Liver (tissue), 8 donors: ENCODE measurements at regions not wholly inside any gene's neighbourhood (a gene's known extent, or its start where the extent isn't known, plus 50 kb on each side); places are given as distances from the start of the nearest gene placed in this dataset.

Experiments
- DNase-seq: peaks from one replicate; pipeline ENCODE4 v3.0.0-alpha.2; 2017; ENCODE audit warnings: low spot score
- H3K27ac ChIP-seq, 2 donors: one replicate each; pipeline ENCODE4 v1.7.0; 2013; ENCODE audit warnings: inconsistent platforms in 2 of 2, low read length in 2 of 2, control low read depth in 1 of 2, low read depth in 1 of 2, mild to moderate bottlenecking in 1 of 2
- H3K27me3 ChIP-seq, 4 donors: one replicate each; pipeline versions ENCODE4 v1.6.1 to v1.7.0; 2013; ENCODE audit warnings: low read length in 3 of 4, inconsistent platforms in 1 of 4, mild to moderate bottlenecking in 1 of 4, moderate library complexity in 1 of 4; ENCODE audit not compliant: control insufficient read depth in 4 of 4, insufficient read depth in 4 of 4
- H3K36me3 ChIP-seq, 4 donors: one replicate each; pipeline versions ENCODE4 v1.6.1 to v1.7.0; 2013; ENCODE audit warnings: low read length in 3 of 4, mild to moderate bottlenecking in 3 of 4, low read depth in 1 of 4, moderate library complexity in 1 of 4; ENCODE audit not compliant: control insufficient read depth in 4 of 4, insufficient read depth in 3 of 4
- H3K4me1 ChIP-seq, 4 donors: one replicate each; pipeline versions ENCODE4 v1.6.1 to v1.7.0; 2013; ENCODE audit warnings: low read length in 3 of 4, mild to moderate bottlenecking in 3 of 4, moderate library complexity in 1 of 4; ENCODE audit not compliant: control insufficient read depth in 4 of 4, insufficient read depth in 4 of 4
- H3K4me3 ChIP-seq, 3 donors: one replicate each; pipeline versions ENCODE4 v1.6.1 to v1.7.0; 2013; ENCODE audit warnings: low read length in 3 of 3, control low read depth in 1 of 3, low read depth in 1 of 3, mild to moderate bottlenecking in 1 of 3
- H3K9ac ChIP-seq, 2 donors: one replicate each; pipeline ENCODE4 v1.7.0; 2013; ENCODE audit warnings: low read length in 2 of 2, mild to moderate bottlenecking in 2 of 2, moderate library complexity in 2 of 2, control low read depth in 1 of 2, low read depth in 1 of 2
- H3K9me3 ChIP-seq, 4 donors: one replicate each; pipeline versions ENCODE4 v1.6.1 to v1.7.0; 2013; ENCODE audit warnings: low read length in 3 of 4; ENCODE audit not compliant: control insufficient read depth in 4 of 4
- FOXA1 ChIP-seq: IDR thresholded peaks from 2 replicates; pipeline ENCODE4 v1.6.1; 2016; ENCODE audit warnings: antibody characterized with exemption
- JUND ChIP-seq, 2 donors: IDR thresholded peaks; 2 replicates each; pipeline ENCODE4 v1.6.1; 2016; ENCODE audit warnings: antibody characterized with exemption in 2 of 2
- RAD21 ChIP-seq, 2 donors: IDR thresholded peaks; 2 replicates each; pipeline ENCODE4 v1.6.1; 2016; ENCODE audit warnings: antibody characterized with exemption in 2 of 2, mild to moderate bottlenecking in 2 of 2
- SP1 ChIP-seq: IDR thresholded peaks from 2 replicates; pipeline ENCODE4 v1.6.1; 2018; ENCODE audit warnings: antibody characterized with exemption, mild to moderate bottlenecking
- TAF1 ChIP-seq: conservative IDR thresholded peaks from 2 replicates; pipeline ENCODE4 v1.6.1; 2016; ENCODE audit warnings: antibody characterized with exemption, mild to moderate bottlenecking
- YY1 ChIP-seq: IDR thresholded peaks from 2 replicates; pipeline ENCODE4 v1.6.1; 2016; ENCODE audit warnings: antibody characterized with exemption, mild to moderate bottlenecking
- WGBS: extraction: QIAGEN DNeasy Blood & Tissue Kit; methylation state at CpG from one replicate; pipeline ENCODE4 v1.1.7; 2013; 5-methylcytosine and 5-hydroxymethylcytosine counted together
- TF ChIP-seq, protein P1 (sequence below): IDR thresholded peaks from 2 replicates; pipeline ENCODE4 v1.6.1; 2016; ENCODE audit warnings: antibody characterized with exemption
- TF ChIP-seq, protein P2 (sequence below): fragments of 150-350 bp; IDR thresholded peaks from 2 replicates; pipeline ENCODE4 v1.5.1; 2017; ENCODE audit warnings: improper control_type of control experiment, low read depth, low read length; ENCODE audit not compliant: missing input control
- TF ChIP-seq, protein P3 (sequence below): IDR thresholded peaks from 2 replicates; pipeline ENCODE4 v1.6.1; 2016; ENCODE audit warnings: antibody characterized with exemption
- TF ChIP-seq, protein P4 (sequence below): IDR thresholded peaks from 2 replicates; pipeline ENCODE4 v1.6.1; 2016; ENCODE audit warnings: antibody characterized with exemption, mild to moderate bottlenecking
- donor health status: healthy.
- donor health status: healthy.
- donor health status: healthy.
- donor health status: healthy.
- donor health status: healthy.

DNA sequence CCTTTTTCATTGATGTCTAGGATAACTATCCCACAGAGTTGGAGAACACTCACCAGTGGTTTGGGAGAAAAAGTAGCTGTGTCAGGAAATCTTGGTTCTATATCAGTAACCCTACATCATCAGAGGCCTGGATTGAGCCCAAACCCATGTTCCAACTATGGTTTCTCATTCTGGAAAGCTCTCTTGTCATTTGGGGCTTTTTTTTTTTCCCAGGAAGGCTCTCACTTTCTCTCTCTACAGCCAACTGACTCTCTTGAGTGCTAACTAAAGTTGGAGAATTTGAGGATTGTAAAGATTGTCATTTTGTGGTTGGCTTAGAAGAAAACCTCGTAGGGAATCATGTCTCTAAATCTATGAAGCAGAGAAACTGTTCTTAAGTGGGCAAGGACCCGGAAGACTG, 228.2 kb upstream of the DIPK2B start:
- no peaks in the 10 kb centered on the region for H3K9me3 ChIP-seq

DNA sequence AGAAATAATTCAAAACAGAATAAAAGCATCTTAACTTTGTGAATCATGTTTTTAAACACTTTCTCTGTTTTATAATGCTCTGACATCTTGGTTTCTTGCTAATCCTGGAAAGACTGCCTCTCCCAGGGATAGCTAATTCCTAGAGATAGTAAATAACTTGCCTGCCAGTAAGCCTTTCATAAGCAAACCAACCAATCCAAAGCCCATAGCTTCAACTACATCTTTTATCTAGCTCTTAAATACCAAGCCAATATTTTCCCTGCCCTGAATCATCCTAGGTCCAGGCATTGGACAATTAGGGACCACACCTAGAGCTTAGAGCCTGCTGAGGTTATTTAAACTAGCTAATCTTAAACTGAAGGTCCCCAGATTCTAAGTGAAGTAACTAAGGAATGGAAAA, 223.7 kb upstream of the DIPK2B start:
- Histone ChIP-seq H3K9ac (no peak overlapping the region), H3K9me3 (no peaks in the 10 kb centered on the region), H3K4me1 (no peaks in the 10 kb centered on the region), H3K27me3 (peaks cover 0 to 5% (median 0%) of the 10 kb centered on the region in 4 donors), H3K4me3 (no peak overlapping the region), H3K27ac (no peak overlapping the region), H3K36me3 (no peaks in the 10 kb centered on the region)
- no peak for DNase-seq
- TF ChIP-seq, protein P1, sequence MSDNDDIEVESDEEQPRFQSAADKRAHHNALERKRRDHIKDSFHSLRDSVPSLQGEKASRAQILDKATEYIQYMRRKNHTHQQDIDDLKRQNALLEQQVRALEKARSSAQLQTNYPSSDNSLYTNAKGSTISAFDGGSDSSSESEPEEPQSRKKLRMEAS = no peak
- TF ChIP-seq, protein P2, sequence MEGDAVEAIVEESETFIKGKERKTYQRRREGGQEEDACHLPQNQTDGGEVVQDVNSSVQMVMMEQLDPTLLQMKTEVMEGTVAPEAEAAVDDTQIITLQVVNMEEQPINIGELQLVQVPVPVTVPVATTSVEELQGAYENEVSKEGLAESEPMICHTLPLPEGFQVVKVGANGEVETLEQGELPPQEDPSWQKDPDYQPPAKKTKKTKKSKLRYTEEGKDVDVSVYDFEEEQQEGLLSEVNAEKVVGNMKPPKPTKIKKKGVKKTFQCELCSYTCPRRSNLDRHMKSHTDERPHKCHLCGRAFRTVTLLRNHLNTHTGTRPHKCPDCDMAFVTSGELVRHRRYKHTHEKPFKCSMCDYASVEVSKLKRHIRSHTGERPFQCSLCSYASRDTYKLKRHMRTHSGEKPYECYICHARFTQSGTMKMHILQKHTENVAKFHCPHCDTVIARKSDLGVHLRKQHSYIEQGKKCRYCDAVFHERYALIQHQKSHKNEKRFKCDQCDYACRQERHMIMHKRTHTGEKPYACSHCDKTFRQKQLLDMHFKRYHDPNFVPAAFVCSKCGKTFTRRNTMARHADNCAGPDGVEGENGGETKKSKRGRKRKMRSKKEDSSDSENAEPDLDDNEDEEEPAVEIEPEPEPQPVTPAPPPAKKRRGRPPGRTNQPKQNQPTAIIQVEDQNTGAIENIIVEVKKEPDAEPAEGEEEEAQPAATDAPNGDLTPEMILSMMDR = no peak

More for the DNA sequence above, 228.2 kb upstream of the DIPK2B start:
- H3K9ac ChIP-seq = no peak overlapping the region
- H3K27me3 ChIP-seq = peaks cover 0 to 4% (median 0%) of the 10 kb centered on the region in 4 donors
- H3K36me3 ChIP-seq = no peaks in the 10 kb centered on the region
- H3K27ac ChIP-seq = no peak overlapping the region
- 85% methylated on average over 2 of the region's 2 CpGs for WGBS
- no peak for DNase-seq
- TF ChIP-seq, protein P3, sequence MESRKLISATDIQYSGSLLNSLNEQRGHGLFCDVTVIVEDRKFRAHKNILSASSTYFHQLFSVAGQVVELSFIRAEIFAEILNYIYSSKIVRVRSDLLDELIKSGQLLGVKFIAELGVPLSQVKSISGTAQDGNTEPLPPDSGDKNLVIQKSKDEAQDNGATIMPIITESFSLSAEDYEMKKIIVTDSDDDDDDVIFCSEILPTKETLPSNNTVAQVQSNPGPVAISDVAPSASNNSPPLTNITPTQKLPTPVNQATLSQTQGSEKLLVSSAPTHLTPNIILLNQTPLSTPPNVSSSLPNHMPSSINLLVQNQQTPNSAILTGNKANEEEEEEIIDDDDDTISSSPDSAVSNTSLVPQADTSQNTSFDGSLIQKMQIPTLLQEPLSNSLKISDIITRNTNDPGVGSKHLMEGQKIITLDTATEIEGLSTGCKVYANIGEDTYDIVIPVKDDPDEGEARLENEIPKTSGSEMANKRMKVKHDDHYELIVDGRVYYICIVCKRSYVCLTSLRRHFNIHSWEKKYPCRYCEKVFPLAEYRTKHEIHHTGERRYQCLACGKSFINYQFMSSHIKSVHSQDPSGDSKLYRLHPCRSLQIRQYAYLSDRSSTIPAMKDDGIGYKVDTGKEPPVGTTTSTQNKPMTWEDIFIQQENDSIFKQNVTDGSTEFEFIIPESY = no peak
- TF ChIP-seq TAF1 (no peak), RAD21 (IDR thresholded peaks at IDR 0.05) (no peak), YY1 (no peak), SP1 (no peak), JUND (IDR thresholded peaks at IDR 0.05) (no peak), FOXA1 (no peak)
- TF ChIP-seq, protein P2 = no peak
- TF ChIP-seq, protein P4, sequence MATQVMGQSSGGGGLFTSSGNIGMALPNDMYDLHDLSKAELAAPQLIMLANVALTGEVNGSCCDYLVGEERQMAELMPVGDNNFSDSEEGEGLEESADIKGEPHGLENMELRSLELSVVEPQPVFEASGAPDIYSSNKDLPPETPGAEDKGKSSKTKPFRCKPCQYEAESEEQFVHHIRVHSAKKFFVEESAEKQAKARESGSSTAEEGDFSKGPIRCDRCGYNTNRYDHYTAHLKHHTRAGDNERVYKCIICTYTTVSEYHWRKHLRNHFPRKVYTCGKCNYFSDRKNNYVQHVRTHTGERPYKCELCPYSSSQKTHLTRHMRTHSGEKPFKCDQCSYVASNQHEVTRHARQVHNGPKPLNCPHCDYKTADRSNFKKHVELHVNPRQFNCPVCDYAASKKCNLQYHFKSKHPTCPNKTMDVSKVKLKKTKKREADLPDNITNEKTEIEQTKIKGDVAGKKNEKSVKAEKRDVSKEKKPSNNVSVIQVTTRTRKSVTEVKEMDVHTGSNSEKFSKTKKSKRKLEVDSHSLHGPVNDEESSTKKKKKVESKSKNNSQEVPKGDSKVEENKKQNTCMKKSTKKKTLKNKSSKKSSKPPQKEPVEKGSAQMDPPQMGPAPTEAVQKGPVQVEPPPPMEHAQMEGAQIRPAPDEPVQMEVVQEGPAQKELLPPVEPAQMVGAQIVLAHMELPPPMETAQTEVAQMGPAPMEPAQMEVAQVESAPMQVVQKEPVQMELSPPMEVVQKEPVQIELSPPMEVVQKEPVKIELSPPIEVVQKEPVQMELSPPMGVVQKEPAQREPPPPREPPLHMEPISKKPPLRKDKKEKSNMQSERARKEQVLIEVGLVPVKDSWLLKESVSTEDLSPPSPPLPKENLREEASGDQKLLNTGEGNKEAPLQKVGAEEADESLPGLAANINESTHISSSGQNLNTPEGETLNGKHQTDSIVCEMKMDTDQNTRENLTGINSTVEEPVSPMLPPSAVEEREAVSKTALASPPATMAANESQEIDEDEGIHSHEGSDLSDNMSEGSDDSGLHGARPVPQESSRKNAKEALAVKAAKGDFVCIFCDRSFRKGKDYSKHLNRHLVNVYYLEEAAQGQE = no peak
- H3K4me3 ChIP-seq = no peak overlapping the region
- no peaks in the 10 kb centered on the region for H3K4me1 ChIP-seq
